Neural cell (in vitro differentiated cells): ENCODE measurements at regions not wholly inside any gene's neighbourhood (a gene's known extent, or its start where the extent isn't known, plus 50 kb on each side); places are given as distances from the start of the nearest gene placed in this dataset.

Experiments used
- H2AFZ ChIP-seq: fragments of 200-600, 300-800 bp; sonication (generic), shearing (Covaris generic); 2 replicates; pipeline ENCODE4 v1.6.0; 2014; ENCODE audit warnings: low read depth, mild to moderate bottlenecking, antibody characterized with exemption, low read length, moderate library complexity
- H3F3A ChIP-seq: fragments of 200-600 bp; shearing (Covaris generic); 2 replicates; pipeline ENCODE4 v1.6.1; 2016; ENCODE audit warnings: mild to moderate bottlenecking, moderate library complexity, mixed read lengths, antibody characterized with exemption, low read length; ENCODE audit not compliant: insufficient read depth, poor library complexity, severe bottlenecking
- H3K27ac ChIP-seq: fragments of 200-600, 300-800 bp; sonication (generic), shearing (Covaris generic); 2 replicates; pipeline ENCODE4 v1.5.1; 2014; ENCODE audit warnings: mild to moderate bottlenecking, low read length, moderate library complexity
- H3K27me3 ChIP-seq: fragments of 300-800, 200-600 bp; sonication (generic), shearing (Covaris generic); 2 replicates; pipeline ENCODE4 v1.6.0; 2014; ENCODE audit warnings: mild to moderate bottlenecking, low read depth, low read length, moderate library complexity; ENCODE audit not compliant: insufficient read depth
- H3K36me3 ChIP-seq: fragments of 300-800, 200-600 bp; sonication (generic), shearing (Covaris generic); 2 replicates; pipeline ENCODE4 v1.5.1; 2014; ENCODE audit warnings: mild to moderate bottlenecking, antibody characterized with exemption, low read length, moderate library complexity; ENCODE audit not compliant: insufficient read depth
- H3K4me2 ChIP-seq: fragments of 300-800, 200-600 bp; sonication (generic), shearing (Covaris generic); 2 replicates; pipeline ENCODE4 v1.6.0; 2014; ENCODE audit warnings: mild to moderate bottlenecking, low read length
- H3K4me3 ChIP-seq: fragments of 300-800, 200-600 bp; sonication (generic), shearing (Covaris generic); 2 replicates; pipeline ENCODE4 v1.5.1; 2014; ENCODE audit warnings: mild to moderate bottlenecking, low read length, moderate library complexity
- H3K79me2 ChIP-seq: fragments of 200-600 bp; shearing (Covaris generic); replicated peaks from 2 replicates; pipeline ENCODE4 v1.6.0; 2014; ENCODE audit warnings: mild to moderate bottlenecking, low read length, moderate library complexity; ENCODE audit not compliant: insufficient read depth
- H3K9ac ChIP-seq: fragments of 300-800, 200-600 bp; sonication (generic), shearing (Covaris generic); 2 replicates; pipeline ENCODE4 v1.6.1; 2016; ENCODE audit warnings: mild to moderate bottlenecking, low read length, mixed read lengths
- H3K9me2 ChIP-seq: fragments of 200-600 bp; shearing (Covaris generic); 2 replicates; pipeline ENCODE4 v1.6.1; 2016; ENCODE audit warnings: mild to moderate bottlenecking, low read length, mixed read lengths; ENCODE audit not compliant: insufficient read depth
- H3K9me3 ChIP-seq: fragments of 200-600, 300-800 bp; sonication (generic), shearing (Covaris generic); 2 replicates; pipeline ENCODE4 v1.6.1; 2016; ENCODE audit warnings: mild to moderate bottlenecking, mixed run types, low read length, moderate library complexity, mixed read lengths
- H4K20me1 ChIP-seq: fragments of 200-600 bp; shearing (Covaris generic); 2 replicates; pipeline ENCODE4 v1.6.1; 2016; ENCODE audit warnings: mild to moderate bottlenecking, mixed run types; ENCODE audit not compliant: insufficient read depth
- CTCF ChIP-seq: fragments of 450-650 bp; IDR thresholded peaks from 2 replicates; pipeline ENCODE4 v1.5.1; 2014; ENCODE audit warnings: antibody characterized with exemption, mild to moderate bottlenecking, moderate library complexity; ENCODE audit not compliant: poor library complexity, severe bottlenecking
- EP300 ChIP-seq: fragments of 450-650 bp; conservative IDR thresholded peaks from 2 replicates; pipeline ENCODE4 v1.6.1; 2014; ENCODE audit warnings: antibody characterized with exemption, mild to moderate bottlenecking, moderate library complexity; ENCODE audit not compliant: poor library complexity, severe bottlenecking
- EZH2 ChIP-seq: fragments of 200-600, 300-800 bp; shearing (Covaris generic), sonication (generic); IDR thresholded peaks from 2 replicates; pipeline ENCODE4 v1.6.1; 2014; ENCODE audit warnings: antibody characterized with exemption, low read length, borderline replicate concordance, mild to moderate bottlenecking; ENCODE audit not compliant: insufficient read depth, poor library complexity, severe bottlenecking
- MXI1 ChIP-seq: fragments of 450-650 bp; conservative IDR thresholded peaks from 2 replicates; pipeline ENCODE4 v1.6.1; 2014; ENCODE audit warnings: antibody characterized with exemption, mild to moderate bottlenecking; ENCODE audit not compliant: poor library complexity, severe bottlenecking
- POLR2AphosphoS5 ChIP-seq: IDR thresholded peaks from 2 replicates; pipeline ENCODE4 v1.6.1; 2012
- RAD21 ChIP-seq: fragments of 450-650 bp; conservative IDR thresholded peaks from 2 replicates; pipeline ENCODE4 v1.6.1; 2014; ENCODE audit warnings: antibody characterized with exemption, mild to moderate bottlenecking, moderate library complexity
- SMC3 ChIP-seq: fragments of 450-650 bp; conservative IDR thresholded peaks from 2 replicates; pipeline ENCODE4 v1.6.1; 2014; ENCODE audit warnings: antibody characterized with exemption, mild to moderate bottlenecking, moderate library complexity; ENCODE audit not compliant: poor library complexity
- TAF1 ChIP-seq: IDR thresholded peaks from 2 replicates; pipeline ENCODE4 v1.6.1; 2012; ENCODE audit warnings: low read depth
- TF ChIP-seq, protein P1 (sequence below): IDR thresholded peaks from 2 replicates; pipeline ENCODE4 v1.6.1; 2012; ENCODE audit warnings: borderline replicate concordance

DNA sequence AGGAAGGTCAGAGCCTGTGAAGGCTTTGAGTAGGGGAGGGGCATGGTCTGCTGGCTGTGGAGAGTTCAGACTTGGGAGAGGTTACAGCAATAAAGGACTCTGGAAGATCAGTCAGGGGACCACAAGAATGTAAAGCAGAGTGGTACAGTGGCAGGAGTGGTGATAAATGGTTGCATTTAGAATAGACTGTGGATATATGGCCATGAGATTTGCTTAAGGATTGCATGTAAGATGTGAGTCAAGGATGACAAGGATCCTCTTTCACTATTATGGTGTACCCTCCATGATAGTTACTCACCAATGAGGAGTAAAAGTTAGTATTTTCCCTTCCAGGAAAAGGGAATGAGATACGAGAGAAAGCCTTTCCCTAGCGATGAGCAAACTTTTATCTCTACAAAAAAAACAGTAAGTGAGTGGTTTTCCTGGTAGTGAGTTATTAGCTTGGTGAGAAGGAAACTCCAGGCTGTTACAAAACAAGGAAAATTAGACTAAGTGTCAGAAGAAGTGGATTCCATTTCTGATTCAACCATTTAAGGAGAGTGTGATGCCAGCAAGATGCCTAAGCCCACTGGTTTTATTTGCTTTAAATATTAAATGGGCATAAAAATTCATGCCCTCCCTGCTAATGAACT, 818.0 kb upstream of the ACVR2A start:
- Histone ChIP-seq H2AFZ (no peak overlapping the region), H3K27ac (no peak overlapping the region), H3K4me2 (no peak overlapping the region), H3K79me2 (no peaks in the 10 kb centered on the region), H3K27me3 (no peaks in the 10 kb centered on the region), H3K9me3 (no peaks in the 10 kb centered on the region), H3K36me3 (no peaks in the 10 kb centered on the region), H3K4me3 (no peak overlapping the region), H3K9me2 (no peaks in the 10 kb centered on the region), H3F3A (no peaks in the 10 kb centered on the region), H3K9ac (no peak overlapping the region), H4K20me1 (no peaks in the 10 kb centered on the region)
- TF ChIP-seq TAF1, result no peak
- no peak for TF ChIP-seq MXI1
- no peak for TF ChIP-seq EP300
- TF ChIP-seq SMC3, result no peak
- no peak for TF ChIP-seq EZH2
- TF ChIP-seq POLR2AphosphoS5, result no peak
- TF ChIP-seq, protein P1, sequence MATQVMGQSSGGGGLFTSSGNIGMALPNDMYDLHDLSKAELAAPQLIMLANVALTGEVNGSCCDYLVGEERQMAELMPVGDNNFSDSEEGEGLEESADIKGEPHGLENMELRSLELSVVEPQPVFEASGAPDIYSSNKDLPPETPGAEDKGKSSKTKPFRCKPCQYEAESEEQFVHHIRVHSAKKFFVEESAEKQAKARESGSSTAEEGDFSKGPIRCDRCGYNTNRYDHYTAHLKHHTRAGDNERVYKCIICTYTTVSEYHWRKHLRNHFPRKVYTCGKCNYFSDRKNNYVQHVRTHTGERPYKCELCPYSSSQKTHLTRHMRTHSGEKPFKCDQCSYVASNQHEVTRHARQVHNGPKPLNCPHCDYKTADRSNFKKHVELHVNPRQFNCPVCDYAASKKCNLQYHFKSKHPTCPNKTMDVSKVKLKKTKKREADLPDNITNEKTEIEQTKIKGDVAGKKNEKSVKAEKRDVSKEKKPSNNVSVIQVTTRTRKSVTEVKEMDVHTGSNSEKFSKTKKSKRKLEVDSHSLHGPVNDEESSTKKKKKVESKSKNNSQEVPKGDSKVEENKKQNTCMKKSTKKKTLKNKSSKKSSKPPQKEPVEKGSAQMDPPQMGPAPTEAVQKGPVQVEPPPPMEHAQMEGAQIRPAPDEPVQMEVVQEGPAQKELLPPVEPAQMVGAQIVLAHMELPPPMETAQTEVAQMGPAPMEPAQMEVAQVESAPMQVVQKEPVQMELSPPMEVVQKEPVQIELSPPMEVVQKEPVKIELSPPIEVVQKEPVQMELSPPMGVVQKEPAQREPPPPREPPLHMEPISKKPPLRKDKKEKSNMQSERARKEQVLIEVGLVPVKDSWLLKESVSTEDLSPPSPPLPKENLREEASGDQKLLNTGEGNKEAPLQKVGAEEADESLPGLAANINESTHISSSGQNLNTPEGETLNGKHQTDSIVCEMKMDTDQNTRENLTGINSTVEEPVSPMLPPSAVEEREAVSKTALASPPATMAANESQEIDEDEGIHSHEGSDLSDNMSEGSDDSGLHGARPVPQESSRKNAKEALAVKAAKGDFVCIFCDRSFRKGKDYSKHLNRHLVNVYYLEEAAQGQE, result no peak
- no peak for TF ChIP-seq RAD21
- no peak for TF ChIP-seq CTCF

DNA sequence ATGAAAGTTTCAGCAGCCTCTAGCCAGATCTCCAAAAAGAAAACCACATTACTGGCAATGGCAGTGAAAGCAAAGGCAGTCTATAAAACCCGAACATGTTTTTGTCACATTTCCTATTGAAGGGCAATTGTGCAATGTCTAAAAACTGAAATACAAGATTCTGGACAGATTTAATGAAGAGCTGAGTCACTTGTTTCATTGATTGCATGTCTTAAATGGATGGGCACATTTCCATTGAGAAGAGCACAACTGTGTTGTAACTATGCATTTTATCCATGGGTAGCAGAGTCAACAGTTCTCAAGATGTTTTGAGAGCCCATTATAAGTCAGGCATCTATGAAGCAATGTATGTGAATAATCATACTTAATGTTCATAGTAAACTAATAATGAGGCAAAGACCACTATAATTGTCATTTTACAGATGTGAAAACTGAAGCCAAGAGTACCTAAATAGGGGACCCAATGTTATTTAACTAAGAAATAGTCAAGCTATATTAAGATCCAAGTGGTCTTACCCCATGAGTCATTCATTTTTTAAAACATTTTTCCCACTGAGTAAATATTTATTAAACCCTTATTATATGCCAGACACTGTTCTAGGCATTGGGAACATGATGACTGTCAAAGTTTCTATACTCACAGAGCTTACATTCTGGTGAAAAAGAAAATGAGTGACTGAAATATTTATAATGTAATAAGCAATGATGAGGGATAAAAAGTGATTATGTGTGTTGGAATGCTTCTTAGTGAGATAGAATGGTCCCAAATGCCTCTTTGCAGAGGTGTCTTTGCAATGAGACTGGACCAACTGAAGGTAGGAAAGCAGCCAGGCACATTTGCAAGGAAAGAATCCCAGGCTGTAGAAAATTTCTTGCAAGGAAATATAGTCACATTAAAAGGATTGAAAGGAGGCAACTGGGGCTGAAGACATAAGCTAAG, 818.9 kb upstream of the ACVR2A start:
- no peaks in the 10 kb centered on the region for H3K9me3 ChIP-seq
- TF ChIP-seq POLR2AphosphoS5 (no peak), RAD21 (no peak), EZH2 (no peak), EP300 (no peak), CTCF (no peak), SMC3 (no peak), TAF1 (no peak), MXI1 (no peak)
- TF ChIP-seq, protein P1, result no peak
- no peaks in the 10 kb centered on the region for H3K27me3 ChIP-seq
- no peaks in the 10 kb centered on the region for H3K9me2 ChIP-seq
- no peaks in the 10 kb centered on the region for H3K36me3 ChIP-seq
- no peak overlapping the region for H3K27ac ChIP-seq
- no peak overlapping the region for H3K4me2 ChIP-seq
- H3K4me3 ChIP-seq, result no peak overlapping the region
- H3K79me2 ChIP-seq, result no peaks in the 10 kb centered on the region
- H3F3A ChIP-seq, result no peaks in the 10 kb centered on the region
- no peak overlapping the region for H3K9ac ChIP-seq
- H4K20me1 ChIP-seq, result no peaks in the 10 kb centered on the region
- no peak overlapping the region for H2AFZ ChIP-seq
